Spinal cord (tissue), 9 donors: ENCODE measurements at regions not wholly inside any gene's neighbourhood (a gene's known extent, or its start where the extent isn't known, plus 50 kb on each side); places are given as distances from the start of the nearest gene placed in this dataset.
"Not testable (repeated sequence)": the region's sequence is repeated elsewhere in the genome, so short reads cannot be mapped to it uniquely, and the experiment has no call there.

Source experiments
- DNase-seq, 6 donors: peaks; one replicate each; pipeline versions ENCODE4 v3.0.0 to v3.0.0-alpha.2; 2013 to 2015; ENCODE audit warnings: low spot score in 6 of 6, low read depth in 4 of 6
- H3K27ac ChIP-seq: one replicate; pipeline ENCODE4 v1.5.1; 2013; ENCODE audit warnings: low read depth, low read length, control low read depth
- H3K27me3 ChIP-seq: one replicate; pipeline ENCODE4 v1.6.1; 2013; ENCODE audit warnings: low read length; ENCODE audit not compliant: control insufficient read depth, insufficient read depth
- H3K36me3 ChIP-seq: one replicate; pipeline ENCODE4 v1.6.1; 2013; ENCODE audit warnings: low read length; ENCODE audit not compliant: control insufficient read depth, insufficient read depth
- H3K4me1 ChIP-seq: one replicate; pipeline ENCODE4 v1.6.1; 2013; ENCODE audit warnings: low read length; ENCODE audit not compliant: control insufficient read depth, insufficient read depth
- H3K4me3 ChIP-seq: one replicate; pipeline ENCODE4 v1.5.1; 2013; ENCODE audit warnings: low read depth, low read length, control low read depth
- H3K9me3 ChIP-seq: one replicate; pipeline ENCODE4 v1.6.1; 2013; ENCODE audit warnings: low read length; ENCODE audit not compliant: control insufficient read depth, insufficient read depth
- WGBS: methylation state at CpG from one replicate; pipeline ENCODE4 v1.1.5; 2013; ENCODE audit warnings: missing lambda C conversion rate; ENCODE audit not compliant: insufficient coverage; 5-methylcytosine and 5-hydroxymethylcytosine counted together
- donor health status: healthy.

DNA sequence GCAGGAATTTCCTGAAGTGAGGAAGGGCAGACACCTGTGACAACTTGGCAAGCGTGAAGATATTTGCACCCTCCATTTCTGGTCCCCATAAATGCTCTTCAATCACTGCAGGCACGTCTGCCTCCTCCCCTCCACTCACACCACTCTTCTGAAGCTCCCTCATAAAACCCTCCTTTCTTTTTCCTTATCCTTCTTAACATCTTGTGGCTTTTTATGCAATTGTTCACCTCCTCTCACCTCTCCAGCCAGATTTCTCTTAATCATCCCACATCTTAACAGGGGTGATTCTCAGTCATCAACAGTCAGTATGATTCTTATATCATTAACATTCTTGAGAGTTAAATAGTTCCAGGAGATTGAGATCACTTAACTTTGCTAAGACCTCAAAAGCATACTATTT lies 277.4 kb downstream of the SPRY1 start:
- no peak for DNase-seq
- Histone ChIP-seq H3K27me3 (no peaks in the 10 kb centered on the region), H3K27ac (no peak overlapping the region), H3K36me3 (no peaks in the 10 kb centered on the region), H3K9me3 (no peaks in the 10 kb centered on the region), H3K4me1 (no peaks in the 10 kb centered on the region), H3K4me3 (no peak overlapping the region)
- 93% methylated on average over 2 of the region's 2 CpGs for WGBS

GRCh38 chr4:123674762-123675465 lies 278.3 kb downstream of the SPRY1 start:
- H3K4me1 ChIP-seq = no peaks in the 10 kb centered on the region
- H3K36me3 ChIP-seq = no peaks in the 10 kb centered on the region
- H3K27ac ChIP-seq = no peak overlapping the region
- H3K9me3 ChIP-seq = no peaks in the 10 kb centered on the region
- no peak overlapping the region for H3K4me3 ChIP-seq
- no peak for DNase-seq
- 83% methylated on average over 1 of the region's 5 CpGs for WGBS
- no peaks in the 10 kb centered on the region for H3K27me3 ChIP-seq

GRCh38 chr4:123675567-123675966 lies 279.0 kb downstream of the SPRY1 start:
- no peak for DNase-seq
- no CpG with 5 or more reads among the region's 1 CpG for WGBS
- Histone ChIP-seq H3K36me3 (no peaks in the 10 kb centered on the region), H3K27me3 (no peaks in the 10 kb centered on the region), H3K4me3 (no peak overlapping the region), H3K4me1 (no peaks in the 10 kb centered on the region), H3K27ac (no peak overlapping the region), H3K9me3 (no peaks in the 10 kb centered on the region)

DNA sequence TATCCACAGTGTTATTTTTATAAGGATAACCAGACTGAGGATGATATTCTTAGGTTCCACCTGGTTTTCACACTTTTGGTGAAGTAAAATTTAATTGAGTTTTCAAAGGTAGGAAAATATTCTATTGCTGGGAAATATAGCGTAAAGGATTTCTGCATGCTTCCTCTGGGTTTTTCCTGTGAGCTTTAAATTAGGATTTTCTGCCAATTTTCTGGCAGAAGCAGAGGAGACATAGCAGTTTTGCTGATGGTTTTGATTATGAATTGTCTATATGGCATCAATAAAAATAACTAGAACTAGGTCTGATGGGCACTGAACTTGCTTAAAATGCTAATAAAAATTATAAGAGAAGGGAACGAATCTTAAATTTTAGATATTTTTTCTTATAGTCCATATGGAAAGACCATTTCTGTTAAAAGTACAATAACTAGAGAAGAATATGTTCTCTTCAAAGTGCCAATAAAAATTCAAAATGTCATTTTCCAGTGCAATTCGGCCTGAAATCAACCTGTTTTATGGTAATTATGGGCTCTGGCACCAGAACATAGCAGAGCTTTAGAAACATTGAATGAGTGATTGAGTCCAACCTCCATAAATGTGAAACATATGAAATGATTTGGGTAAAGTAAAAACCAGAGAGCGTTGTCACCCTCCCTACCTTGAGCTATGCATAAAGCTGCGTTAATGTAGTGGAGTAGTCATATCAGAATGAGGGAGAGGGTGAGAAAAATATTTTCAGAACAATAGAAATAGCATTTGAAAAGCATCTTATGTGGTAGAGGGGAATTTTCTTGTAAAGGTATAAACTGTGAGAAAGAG lies 279.7 kb downstream of the SPRY1 start:
- Histone ChIP-seq H3K9me3 (no peaks in the 10 kb centered on the region), H3K4me3 (no peak overlapping the region), H3K4me1 (no peaks in the 10 kb centered on the region), H3K27me3 (no peaks in the 10 kb centered on the region), H3K27ac (no peak overlapping the region), H3K36me3 (no peaks in the 10 kb centered on the region)
- WGBS = 100% methylated on average over 1 of the region's 5 CpGs
- peak in 1 of 6 donors; percentile 33 for DNase-seq

DNA sequence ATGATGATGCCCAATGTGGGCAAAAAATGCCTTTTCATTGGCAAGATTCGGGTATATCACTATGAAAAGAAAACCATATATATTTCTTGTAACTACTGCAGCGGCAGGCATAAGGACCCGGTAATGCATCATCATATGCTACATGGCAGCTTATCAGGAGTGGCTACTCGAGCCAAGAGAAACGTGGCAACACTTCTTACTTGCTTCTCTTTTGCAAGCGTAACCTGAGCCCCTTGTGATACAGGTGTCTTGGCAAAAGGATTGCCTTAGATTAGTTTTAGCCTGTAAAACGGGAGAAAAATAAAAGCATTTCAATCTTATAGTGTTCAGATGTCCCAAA lies 280.3 kb downstream of the SPRY1 start:
- H3K27me3 ChIP-seq = no peaks in the 10 kb centered on the region
- no peaks in the 10 kb centered on the region for H3K36me3 ChIP-seq
- peak in 2 of 6 donors; percentile 18 to 20 for DNase-seq
- WGBS = 90% methylated on average over 2 of the region's 7 CpGs
- no peaks in the 10 kb centered on the region for H3K9me3 ChIP-seq
- H3K4me1 ChIP-seq = no peaks in the 10 kb centered on the region
- H3K4me3 ChIP-seq = no peak overlapping the region
- no peak overlapping the region for H3K27ac ChIP-seq

GRCh38 chr4:123682931-123683330 lies 286.3 kb downstream of the SPRY1 start:
- no peak for DNase-seq
- Histone ChIP-seq H3K4me3 (no peak overlapping the region), H3K9me3 (peaks cover 2% of the 10 kb centered on the region), H3K36me3 (no peaks in the 10 kb centered on the region), H3K4me1 (no peaks in the 10 kb centered on the region), H3K27me3 (no peaks in the 10 kb centered on the region), H3K27ac (no peak overlapping the region)
- WGBS = no CpG with 5 or more reads among the region's 2 CpGs

- not testable (repeated sequence) for H3K9me3 ChIP-seq, H3K27me3 ChIP-seq, DNase-seq, H3K4me1 ChIP-seq, H3K27ac ChIP-seq, H3K4me3 ChIP-seq, H3K36me3 ChIP-seq
- WGBS = 97% methylated on average over 19 of the region's 26 CpGs
Observed at GRCh38 chr4:123684937-123685336, 288.3 kb downstream of the SPRY1 start.

- H3K9me3 ChIP-seq = not testable (repeated sequence)
Observed at GRCh38 chr4:123695531-123695930, 298.9 kb downstream of the SPRY1 start.

DNA sequence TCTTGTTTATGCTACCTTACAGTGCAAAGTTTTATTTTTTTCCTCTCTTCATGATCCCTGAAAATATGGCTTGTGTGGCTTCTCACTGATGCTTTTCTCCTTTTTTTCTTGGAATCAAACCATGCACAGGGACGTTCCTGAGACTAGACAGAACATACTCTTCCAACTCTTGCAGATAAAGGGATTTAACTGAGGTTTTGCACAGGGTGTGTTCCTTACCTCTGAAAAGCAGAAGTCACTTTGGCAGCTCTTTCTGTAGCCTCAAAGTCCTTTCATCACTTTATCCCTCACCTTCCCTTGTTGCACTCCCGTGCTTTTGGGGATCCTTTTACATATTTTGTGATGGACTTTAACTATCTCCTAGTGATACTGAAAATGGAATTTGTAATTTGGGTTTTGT lies 300.1 kb downstream of the SPRY1 start:
- Histone ChIP-seq H3K36me3 (no peaks in the 10 kb centered on the region), H3K27ac (no peak overlapping the region), H3K27me3 (no peaks in the 10 kb centered on the region), H3K4me1 (no peaks in the 10 kb centered on the region), H3K9me3 (peaks cover 1% of the 10 kb centered on the region), H3K4me3 (no peak overlapping the region)
- WGBS = no CpG with 5 or more reads among the region's 2 CpGs
- DNase-seq = no peak

More at GRCh38 chr4:123695531-123695930, 298.9 kb downstream of the SPRY1 start:
- H3K4me1 ChIP-seq, H3K4me3 ChIP-seq, H3K27me3 ChIP-seq, DNase-seq, H3K27ac ChIP-seq, H3K36me3 ChIP-seq: not testable (repeated sequence)
- 100% methylated on average over 2 of the region's 2 CpGs for WGBS

GRCh38 chr4:123698556-123698955 lies 302.0 kb downstream of the SPRY1 start:
- Histone ChIP-seq H3K36me3 (no peaks in the 10 kb centered on the region), H3K27me3 (no peaks in the 10 kb centered on the region), H3K9me3 (peaks cover 3% of the 10 kb centered on the region), H3K4me1 (no peaks in the 10 kb centered on the region), H3K4me3 (no peak overlapping the region), H3K27ac (no peak overlapping the region)
- no peak for DNase-seq
- WGBS = 88% methylated on average over 3 of the region's 4 CpGs
